Iris pigment epithelial cell (primary cell): ENCODE measurements at regions not wholly inside any gene's neighbourhood (a gene's known extent, or its start where the extent isn't known, plus 50 kb on each side); places are given as distances from the start of the nearest gene placed in this dataset.

Experiments used
- DNase-seq: peaks from one replicate; pipeline ENCODE4 v3.0.0-alpha.2; 2011; ENCODE audit warnings: low read depth

DNA sequence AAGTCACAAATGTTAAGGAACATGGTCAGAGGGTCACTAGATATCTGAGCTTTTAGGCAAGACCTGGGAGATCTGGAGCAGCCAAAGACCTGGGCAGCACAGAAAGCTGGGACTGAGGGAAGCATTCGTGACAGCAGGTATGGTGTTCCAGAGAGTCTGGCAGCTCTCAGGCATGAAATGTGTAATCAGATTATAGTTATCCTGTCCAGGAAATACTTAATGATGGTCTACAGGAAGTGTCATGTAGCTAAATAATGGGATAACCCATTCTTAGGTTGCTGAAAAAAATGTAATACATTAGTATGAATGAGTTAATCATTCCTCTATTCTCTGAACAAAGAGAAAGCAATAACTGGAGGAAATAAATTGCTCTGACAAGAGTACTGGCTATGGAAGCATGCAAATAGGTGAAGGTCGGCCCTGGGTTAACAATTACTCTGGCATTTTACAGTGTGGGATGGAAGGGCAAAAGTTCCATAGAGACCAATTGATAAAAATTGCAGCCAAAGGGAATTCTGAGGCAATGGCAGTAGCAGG lies 740.5 kb downstream of the CBLN4 start:
- DNase-seq = no peak

GRCh38 chr20:55258559-55258958 lies 746.8 kb downstream of the CBLN4 start:
- DNase-seq = no peak

DNA sequence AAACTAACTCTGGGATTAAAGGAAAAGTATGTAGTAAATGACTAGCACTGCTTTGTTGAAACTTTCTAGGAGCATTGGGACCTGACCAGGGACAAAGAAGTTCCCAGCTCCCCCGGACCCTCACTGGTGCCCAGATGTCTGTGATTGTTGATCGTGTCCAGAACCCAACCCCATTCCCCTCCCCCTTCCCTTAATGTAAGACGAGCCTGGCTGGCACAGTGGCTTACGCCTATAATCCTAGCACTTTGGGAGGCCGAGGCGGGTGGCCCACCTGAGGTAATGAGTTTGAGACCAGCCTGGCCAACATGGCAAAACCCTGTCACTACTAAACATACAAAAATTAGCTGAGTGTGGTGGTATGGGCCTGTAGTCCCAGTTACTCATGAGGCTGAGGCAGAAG lies 750.3 kb downstream of the CBLN4 start:
- no peak for DNase-seq

DNA sequence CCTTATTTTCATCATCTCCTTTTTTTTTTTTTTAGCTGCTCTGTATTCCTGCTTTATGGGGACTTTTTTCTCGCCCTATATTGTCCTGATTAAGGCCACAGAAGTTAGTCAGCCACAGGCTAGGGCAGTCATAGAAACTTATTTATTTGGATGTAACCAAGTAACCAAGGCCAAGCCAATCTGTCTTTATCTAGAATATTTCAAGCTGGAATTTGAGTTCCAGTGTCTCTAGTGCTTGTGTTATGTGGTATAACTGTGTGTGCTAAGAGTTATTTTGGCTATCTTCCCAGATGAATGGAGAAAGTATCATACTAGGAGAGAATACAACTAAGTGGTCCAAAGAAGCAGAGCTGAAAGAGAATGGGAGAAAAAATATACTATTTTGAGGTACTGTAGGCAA lies 751.5 kb downstream of the CBLN4 start:
- no peak for DNase-seq

- no peak for DNase-seq
Measured at GRCh38 chr20:55252521-55252920, 752.8 kb downstream of the CBLN4 start.

DNA sequence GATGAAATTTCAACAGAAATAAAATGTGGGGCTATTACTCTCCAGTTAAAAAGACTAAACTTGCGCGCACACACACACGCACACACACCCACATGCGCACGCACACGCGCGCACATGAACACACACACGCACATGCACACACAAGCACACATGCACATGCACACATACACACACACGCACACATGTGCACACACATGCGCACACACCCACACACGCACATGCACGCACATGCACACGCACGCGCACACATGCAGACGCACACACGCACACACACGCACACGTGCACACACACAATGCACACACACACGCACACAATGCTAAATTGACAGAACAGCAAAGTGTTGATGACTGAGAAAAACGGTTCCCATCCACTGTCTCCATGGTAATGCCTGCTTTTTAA lies 754.1 kb downstream of the CBLN4 start:
- no peak for DNase-seq

DNA sequence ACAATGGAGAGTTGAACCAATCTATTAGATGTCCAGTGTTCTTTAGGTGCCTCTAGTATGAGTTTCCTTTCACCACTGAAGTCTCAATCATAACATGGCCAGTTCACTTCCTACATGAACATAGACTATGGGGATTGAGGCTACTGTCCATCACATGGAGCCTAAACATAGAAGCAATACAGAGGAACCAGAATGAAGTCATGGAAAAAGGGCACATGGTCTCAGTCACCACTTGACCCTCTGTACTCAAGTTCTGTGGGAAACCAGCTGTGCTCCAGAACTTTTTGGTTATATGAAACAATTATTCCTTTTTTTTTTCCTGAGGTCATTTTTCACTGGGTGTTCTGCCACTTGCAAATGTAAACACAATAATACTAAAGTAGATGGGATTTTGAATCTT lies 762.5 kb downstream of the CBLN4 start:
- no peak for DNase-seq

- DNase-seq = no peak
Measured at GRCh38 chr20:55239269-55239668, 763.9 kb downstream of the DOK5 start.

GRCh38 chr20:55232647-55233046 lies 757.3 kb downstream of the DOK5 start:
- DNase-seq = no peak

DNA sequence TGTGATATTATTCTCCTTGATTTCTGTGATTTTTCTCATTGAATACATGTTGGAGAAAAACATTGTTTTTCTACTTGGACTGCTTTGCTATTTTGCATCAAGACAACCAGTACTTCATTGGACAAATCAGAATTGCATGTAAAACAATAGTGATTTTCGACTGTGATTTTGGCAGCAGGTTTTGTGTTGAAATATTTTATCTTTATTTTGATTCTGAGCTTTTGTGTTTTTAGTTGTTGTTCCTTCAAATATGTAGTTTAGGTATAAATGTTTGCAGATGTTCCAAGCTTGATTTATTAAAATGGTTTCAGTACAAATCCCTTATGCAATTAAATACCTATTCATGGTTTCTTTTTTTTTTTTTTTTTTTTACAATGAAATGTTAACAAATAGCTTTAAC lies 754.1 kb downstream of the DOK5 start:
- no peak for DNase-seq

DNA sequence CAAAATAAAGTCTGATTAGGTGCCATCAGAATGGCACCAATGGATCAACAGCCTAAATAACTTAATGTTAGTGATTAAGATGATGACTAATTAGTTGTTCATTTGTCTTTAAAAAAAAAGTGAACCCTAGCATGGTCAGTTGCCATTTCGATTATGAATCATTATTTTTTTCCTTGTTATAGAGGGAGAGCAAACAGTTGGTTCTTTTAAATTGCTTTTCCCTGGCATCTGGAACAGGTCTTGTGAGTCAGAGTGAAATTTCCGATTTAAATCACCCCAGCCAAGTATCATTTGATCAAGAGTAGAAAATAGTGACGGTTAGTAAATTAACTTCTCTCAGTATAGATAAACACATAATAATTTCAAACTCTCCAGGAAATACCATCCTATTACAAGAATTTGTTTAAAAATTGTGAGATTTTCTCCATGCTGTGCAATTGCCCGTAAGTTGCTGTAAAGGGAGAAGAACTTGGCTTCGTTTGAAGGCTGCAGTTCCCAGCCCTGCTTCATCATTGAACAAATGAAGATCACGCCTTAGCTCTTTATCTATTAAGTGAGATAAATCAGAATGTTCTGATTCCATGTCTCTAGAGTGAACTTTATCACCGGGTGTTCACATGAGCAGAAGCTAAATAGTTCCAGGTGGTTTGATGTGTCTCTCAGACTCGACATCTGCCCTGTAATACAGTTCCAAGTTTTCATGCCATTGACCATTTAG lies 741.3 kb downstream of the DOK5 start:
- DNase-seq = no peak

DNA sequence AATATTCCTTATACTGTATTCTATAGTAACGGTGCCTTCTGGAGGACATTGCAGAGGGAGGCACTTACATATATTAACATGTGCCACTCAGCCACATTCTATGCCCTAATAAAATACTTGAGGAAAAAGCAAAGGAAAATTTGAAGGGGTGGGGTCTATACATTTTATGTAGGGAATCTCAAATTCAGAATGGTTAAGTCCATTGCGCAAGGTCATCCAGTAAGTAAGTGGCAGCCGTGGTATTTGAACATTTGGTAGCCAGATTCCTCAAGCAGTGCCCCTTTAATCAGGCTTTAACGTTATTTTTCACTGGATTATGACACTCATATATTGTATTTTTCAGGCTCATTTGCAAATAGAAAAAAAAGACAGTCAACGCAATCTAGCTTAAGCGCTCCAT lies 738.3 kb downstream of the DOK5 start:
- DNase-seq = no peak

DNA sequence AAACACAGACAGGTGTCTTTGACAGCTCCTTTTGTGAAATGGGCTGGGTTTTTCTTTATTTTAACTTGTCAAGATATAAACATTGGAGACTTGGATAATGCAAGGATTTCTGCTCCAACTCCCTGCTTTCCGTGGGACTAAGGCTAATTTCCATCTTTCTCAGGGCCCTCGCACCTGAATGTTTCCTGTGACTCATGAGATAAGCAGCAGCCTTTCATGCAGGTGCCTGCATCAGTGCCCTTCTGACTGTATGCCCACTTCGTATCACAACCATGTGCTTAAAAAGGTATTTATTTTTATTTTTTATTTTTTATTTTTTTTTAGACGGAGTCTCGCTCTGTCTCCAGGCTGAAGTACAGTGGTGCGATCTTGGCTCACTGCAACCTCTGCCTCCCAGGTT lies 736.1 kb downstream of the DOK5 start:
- DNase-seq = no peak

DNA sequence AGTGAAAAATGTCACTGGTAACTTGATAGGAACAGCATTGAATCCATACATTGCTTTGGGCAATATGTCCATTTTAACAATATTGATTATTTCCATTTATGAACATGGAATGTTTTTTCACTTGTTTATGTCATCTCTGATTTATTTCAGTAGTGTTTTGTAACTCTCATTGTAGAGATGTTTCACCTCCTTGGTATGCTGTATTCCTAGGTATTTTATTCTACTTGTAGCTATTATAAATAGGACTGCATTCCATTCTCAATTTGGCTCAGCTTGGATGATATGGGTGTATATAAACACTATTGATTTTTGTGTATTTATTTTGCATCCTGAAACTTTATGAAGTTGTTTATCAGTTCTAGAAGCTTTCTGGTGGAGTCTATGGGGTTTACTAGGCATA lies 730.3 kb downstream of the DOK5 start:
- DNase-seq = no peak

GRCh38 chr20:55200317-55200716 lies 724.9 kb downstream of the DOK5 start:
- no peak for DNase-seq

- DNase-seq = no peak
Measured at GRCh38 chr20:55194947-55195346, 719.6 kb downstream of the DOK5 start.

DNA sequence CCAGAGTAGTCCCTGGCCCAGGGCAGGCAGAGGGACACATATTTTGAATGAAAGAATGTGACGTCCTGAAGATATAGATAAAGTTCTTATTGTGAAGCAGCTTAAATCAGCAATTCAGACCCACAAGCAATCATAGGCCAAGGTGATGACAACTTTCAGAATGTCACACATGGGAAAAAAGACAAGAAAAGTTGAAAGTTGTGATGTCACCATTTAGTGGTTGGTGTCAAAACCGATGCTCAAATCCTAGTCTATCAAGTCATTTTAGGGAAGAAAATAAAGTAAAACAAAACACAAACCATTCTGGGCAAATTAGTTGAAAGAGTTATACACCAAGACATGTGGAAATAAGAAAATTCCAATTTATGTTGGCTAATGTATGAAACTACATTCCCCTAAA lies 710.8 kb downstream of the DOK5 start:
- no peak for DNase-seq

DNA sequence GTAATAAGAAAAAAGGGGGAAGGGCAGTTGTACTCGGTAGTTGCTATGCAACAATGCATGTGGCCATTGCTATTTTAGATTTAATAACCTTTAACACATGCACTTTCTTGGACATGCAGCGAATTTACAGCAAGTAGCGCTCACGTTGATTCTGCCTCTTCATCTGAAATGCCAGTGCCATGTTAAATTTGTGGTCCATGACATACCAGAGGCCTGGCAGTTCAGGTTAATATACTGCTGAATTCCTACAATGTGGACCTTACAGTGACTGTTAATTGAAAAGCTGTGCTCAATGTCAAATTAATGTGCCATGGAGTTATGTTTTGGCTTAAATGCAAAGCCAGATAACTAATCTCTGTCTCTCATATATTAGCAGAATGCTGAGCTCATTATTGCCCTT lies 699.7 kb downstream of the DOK5 start:
- DNase-seq = no peak

- DNase-seq = no peak
Measured at GRCh38 chr20:55174635-55175034, 699.2 kb downstream of the DOK5 start.

DNA sequence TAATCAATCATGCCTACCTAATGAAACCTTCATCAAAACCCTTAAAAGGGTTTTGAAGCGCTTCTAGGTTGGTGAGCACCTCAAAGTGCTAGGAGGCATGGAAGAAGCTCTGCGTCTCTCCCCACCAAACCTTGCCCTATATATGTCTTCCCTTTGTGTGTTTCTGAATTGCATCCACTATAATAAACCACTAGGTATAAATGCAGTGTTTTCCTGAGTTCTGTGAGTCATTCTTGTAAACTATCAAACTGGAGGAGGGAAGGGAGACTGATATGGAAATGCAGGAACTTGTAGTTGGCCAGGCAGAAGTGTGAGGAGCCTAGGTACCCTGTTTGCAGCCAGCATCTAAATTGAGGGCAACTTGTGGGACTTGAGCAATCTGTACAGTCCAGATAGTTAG lies 698.8 kb downstream of the DOK5 start:
- no peak for DNase-seq

DNA sequence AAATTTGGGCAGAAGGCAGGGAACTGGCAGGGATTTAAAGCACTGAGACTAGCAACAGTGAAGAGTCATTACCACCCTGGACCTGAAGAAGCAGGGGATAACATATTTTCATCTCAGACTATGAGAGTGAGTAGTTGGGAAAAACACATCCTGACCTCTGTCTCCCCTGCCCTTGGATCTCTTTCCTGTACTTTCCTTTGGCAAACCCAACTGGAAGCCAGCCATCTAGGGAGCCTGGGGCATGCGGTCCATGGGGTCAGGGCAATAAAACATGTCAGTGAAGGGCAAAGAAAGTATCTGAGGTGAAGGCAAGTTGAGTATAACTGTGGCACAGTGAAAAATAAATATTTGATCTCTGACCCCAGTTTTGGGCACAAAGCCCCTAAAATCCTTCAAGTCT lies 698.2 kb downstream of the DOK5 start:
- no peak for DNase-seq

- DNase-seq = no peak
Measured at GRCh38 chr20:55172310-55173002, 697.1 kb downstream of the DOK5 start.

DNA sequence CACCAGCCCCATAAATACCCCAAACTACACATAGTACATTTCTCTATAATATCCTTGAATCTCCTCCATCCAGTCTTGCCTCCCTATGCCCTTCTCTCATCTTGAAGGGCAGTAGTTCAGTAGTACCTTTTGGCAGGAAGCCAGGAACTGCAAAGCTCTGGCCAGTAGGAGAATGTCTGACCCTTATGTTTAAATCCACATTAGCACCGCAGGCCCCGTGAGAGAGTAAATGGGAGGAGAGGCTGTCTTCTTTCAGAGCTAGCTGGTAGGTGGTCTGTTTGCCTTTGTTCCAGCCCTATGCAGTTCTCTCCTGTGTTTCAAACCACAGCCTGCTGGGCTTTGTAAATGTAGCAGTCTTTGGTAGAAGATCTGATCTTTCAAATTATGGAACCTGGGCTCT lies 690.7 kb downstream of the DOK5 start:
- DNase-seq = no peak

DNA sequence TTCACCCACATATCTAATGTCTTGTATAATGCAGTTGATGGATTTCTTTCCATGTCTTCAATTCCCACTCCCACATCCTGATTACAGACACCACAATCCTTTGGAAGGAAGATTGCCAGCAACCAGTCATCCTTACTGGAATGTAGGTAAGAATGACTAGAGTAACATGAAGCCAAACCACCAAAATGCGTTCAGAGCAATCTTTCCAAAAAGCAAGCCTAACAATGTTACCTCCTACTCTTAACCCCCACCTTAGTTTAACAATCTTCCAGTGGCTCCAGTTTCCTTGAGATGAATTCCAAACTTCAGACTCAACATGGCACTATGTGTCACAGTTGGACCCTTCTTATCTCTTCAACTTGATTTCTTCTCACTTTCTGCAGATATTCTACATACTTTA lies 685.6 kb downstream of the DOK5 start:
- peak; percentile 1 for DNase-seq
